HepG2 (cell line): ENCODE measurements at regions not wholly inside any gene's neighbourhood (a gene's known extent, or its start where the extent isn't known, plus 50 kb on each side); places are given as distances from the start of the nearest gene placed in this dataset.

Experiments
- ATAC-seq: fragments of 200-7000 bp; cut with Tn5 transposase; 3 replicates; pipeline ENCODE4 v1.9.1; 2020; ENCODE audit warnings: mild to moderate bottlenecking, moderate library complexity
- BruUV-seq: library from RNA; stranded (reverse); fragments of 400-500 nt; replicated peaks from 2 replicates; lab custom pipeline; 2021; lab: Mats Ljungman, UMichigan
- CTCF ChIA-PET: fragments of 300-600 bp; formaldehyde crosslinking; extraction: SDS; loops from one replicate; lab custom pipeline; 2021; ENCODE audit warnings: low total read pairs, inconsistent platforms, low intra/inter-chr PET ratio; lab: Yijun Ruan, JAX
- POLR2A ChIA-PET: fragments of 350-600 bp; sonication (Branson Sonifier 250); formaldehyde crosslinking; loops from one replicate; lab custom pipeline; 2020; ENCODE audit warnings: antibody characterized with exemption, inconsistent platforms; lab: Yijun Ruan, JAX
- DNase-seq: peaks from one replicate; pipeline ENCODE4 v3.0.0-alpha.2; 2015; ENCODE audit warnings: low spot score
- FAIRE-seq: peaks from 3 replicates; lab custom pipeline; 2011; peaks lifted over from hg19 to GRCh38; lab: Jason Lieb, UNC
- H2AFZ ChIP-seq: one replicate; pipeline ENCODE4 v1.6.1; 2011; ENCODE audit warnings: low read length, inconsistent platforms
- H3K27ac ChIP-seq: fragments of 300-600 bp; 3 replicates; pipeline ENCODE4 v1.8.0; 2011; ENCODE audit warnings: mixed run types, mild to moderate bottlenecking, mixed read lengths, low read length, inconsistent platforms; ENCODE audit not compliant: insufficient read depth; ENCODE audit errors: extremely low read length
- H3K27me3 ChIP-seq, 2 experiments: fragments of 200-600 bp in 1 of 2; 2 replicates in 1 of 2; 3 replicates in 1 of 2; pipeline versions ENCODE4 v1.6.0 to v1.8.0; 2011; ENCODE audit warnings: low read length in 2 of 2, mild to moderate bottlenecking in 2 of 2, moderate library complexity in 2 of 2, inconsistent platforms in 1 of 2; ENCODE audit not compliant: insufficient read depth in 2 of 2, control insufficient read depth in 1 of 2
- H3K36me3 ChIP-seq, 2 experiments: fragments of 200-600 bp in 1 of 2; replicated peaks in 1 of 2; 2 replicates in 1 of 2; 3 replicates in 1 of 2; pipeline versions ENCODE4 v1.5.1 to v1.8.0; 2011; ENCODE audit warnings: low read length in 2 of 2, inconsistent platforms in 1 of 2; ENCODE audit not compliant: insufficient read depth in 2 of 2, control insufficient read depth in 1 of 2
- H3K4me1 ChIP-seq: 2 replicates; pipeline ENCODE4 v1.5.1; 2012; ENCODE audit warnings: low read length, inconsistent platforms; ENCODE audit not compliant: insufficient read depth
- H3K4me2 ChIP-seq: 2 replicates; pipeline ENCODE4 v1.6.0; 2011; ENCODE audit warnings: low read depth, low read length, inconsistent platforms
- H3K4me3 ChIP-seq, 3 experiments: fragments of 200-600 bp in 1 of 3; sonication (generic), shearing (Covaris generic) in 1 of 3; replicated peaks in 1 of 3; 2 replicates each; pipeline ENCODE4 v1.5.1; 2011 to 2016; ENCODE audit warnings: low read length in 3 of 3, inconsistent platforms in 2 of 3, low read depth in 2 of 3, mild to moderate bottlenecking in 2 of 3, control low read depth in 1 of 3, mixed read lengths in 1 of 3; ENCODE audit not compliant: insufficient read depth in 1 of 3
- H3K79me2 ChIP-seq: one replicate; pipeline ENCODE4 v1.6.1; 2011; ENCODE audit warnings: low read length, inconsistent platforms; ENCODE audit not compliant: insufficient read depth
- H3K9ac ChIP-seq: 2 replicates; pipeline ENCODE4 v1.6.0; 2011; ENCODE audit warnings: mild to moderate bottlenecking, low read depth, low read length, inconsistent platforms; ENCODE audit not compliant: insufficient read depth
- H3K9me3 ChIP-seq: 2 replicates; pipeline ENCODE4 v1.5.1; 2012; ENCODE audit warnings: mild to moderate bottlenecking, low read length
- H4K20me1 ChIP-seq: 2 replicates; pipeline ENCODE4 v1.6.0; 2011; ENCODE audit warnings: inconsistent platforms, mild to moderate bottlenecking, low read length, moderate library complexity; ENCODE audit not compliant: insufficient read depth
- CAMTA2 ChIP-seq: sonication (generic); formaldehyde crosslinking; IDR thresholded peaks from 2 replicates; pipeline ENCODE4 v1.4.0; 2020; ENCODE audit warnings: mild to moderate bottlenecking, missing genetic modification reagents, borderline replicate concordance
- CHD2 ChIP-seq: IDR thresholded peaks from 2 replicates; pipeline ENCODE4 v1.6.1; 2011; ENCODE audit warnings: low read depth, low read length, improper control_type of control experiment
- DR1 ChIP-seq: sonication (generic); formaldehyde crosslinking; IDR thresholded peaks from 2 replicates; pipeline ENCODE4 v1.8.0; 2021; ENCODE audit warnings: mild to moderate bottlenecking, missing genetic modification reagents, inconsistent platforms
- JUND ChIP-seq: sonication (generic); formaldehyde crosslinking; IDR thresholded peaks from 2 replicates; pipeline ENCODE4 v1.8.0; 2022; ENCODE audit warnings: mild to moderate bottlenecking, missing genetic modification reagents
- MBD4 ChIP-seq: IDR thresholded peaks from 2 replicates; pipeline ENCODE4 v1.6.1; 2012; ENCODE audit warnings: low read length, inconsistent platforms, borderline replicate concordance
- PHF8 ChIP-seq: sonication (generic); formaldehyde crosslinking; IDR thresholded peaks from 2 replicates; pipeline ENCODE4 v1.5.0; 2020; ENCODE audit warnings: missing genetic modification reagents
- SMAD1 ChIP-seq: sonication (generic); formaldehyde crosslinking; IDR thresholded peaks from 2 replicates; pipeline ENCODE4 v1.4.0; 2020; ENCODE audit warnings: missing genetic modification reagents, low read depth, mild to moderate bottlenecking, borderline replicate concordance
- ZNF326 ChIP-seq: sonication (generic); formaldehyde crosslinking; IDR thresholded peaks from 2 replicates; pipeline ENCODE4 v1.4.0; 2020; ENCODE audit warnings: missing genetic modification reagents, borderline replicate concordance
- ZNF670 ChIP-seq: sonication (generic); formaldehyde crosslinking; IDR thresholded peaks from 2 replicates; pipeline ENCODE4 v1.8.0; 2022; ENCODE audit warnings: mild to moderate bottlenecking, missing genetic modification reagents, borderline replicate concordance
- ZNF737 ChIP-seq: sonication (generic); formaldehyde crosslinking; IDR thresholded peaks from 2 replicates; pipeline ENCODE4 v1.5.0; 2020; ENCODE audit warnings: missing genetic modification reagents, mild to moderate bottlenecking, borderline replicate concordance
- WGBS: methylation state at CpG from one replicate; pipeline ENCODE4 v1.1.6; 2017; ENCODE audit warnings: low lambda C conversion rate; 5-methylcytosine and 5-hydroxymethylcytosine counted together
- in situ Hi-C: cut with HindIII; loops from 2 replicates; pipeline ENCODE4 v1.10.0; 2017; ENCODE audit warnings: low pct_unique_long_range_greater_than_20kb; ENCODE audit not compliant: extremely low pct_ligation_motif_present
- intact Hi-C: fragments of 100-400 bp; cut with micrococcal nuclease; formaldehyde crosslinking; loops from one replicate; pipeline ENCODE4 v1.10.0; 2022; ENCODE audit not compliant: unreplicated experiment
- TF ChIP-seq, protein P1 (sequence below): sonication (generic); formaldehyde crosslinking; IDR thresholded peaks from 2 replicates; pipeline ENCODE4 v1.4.0; 2020; ENCODE audit warnings: mild to moderate bottlenecking, missing genetic modification reagents
- TF ChIP-seq, protein P2 (sequence below): sonication (generic); formaldehyde crosslinking; IDR thresholded peaks from 2 replicates; pipeline ENCODE4 v1.4.0; 2020; ENCODE audit warnings: mild to moderate bottlenecking, low read depth, missing genetic modification reagents

DNA sequence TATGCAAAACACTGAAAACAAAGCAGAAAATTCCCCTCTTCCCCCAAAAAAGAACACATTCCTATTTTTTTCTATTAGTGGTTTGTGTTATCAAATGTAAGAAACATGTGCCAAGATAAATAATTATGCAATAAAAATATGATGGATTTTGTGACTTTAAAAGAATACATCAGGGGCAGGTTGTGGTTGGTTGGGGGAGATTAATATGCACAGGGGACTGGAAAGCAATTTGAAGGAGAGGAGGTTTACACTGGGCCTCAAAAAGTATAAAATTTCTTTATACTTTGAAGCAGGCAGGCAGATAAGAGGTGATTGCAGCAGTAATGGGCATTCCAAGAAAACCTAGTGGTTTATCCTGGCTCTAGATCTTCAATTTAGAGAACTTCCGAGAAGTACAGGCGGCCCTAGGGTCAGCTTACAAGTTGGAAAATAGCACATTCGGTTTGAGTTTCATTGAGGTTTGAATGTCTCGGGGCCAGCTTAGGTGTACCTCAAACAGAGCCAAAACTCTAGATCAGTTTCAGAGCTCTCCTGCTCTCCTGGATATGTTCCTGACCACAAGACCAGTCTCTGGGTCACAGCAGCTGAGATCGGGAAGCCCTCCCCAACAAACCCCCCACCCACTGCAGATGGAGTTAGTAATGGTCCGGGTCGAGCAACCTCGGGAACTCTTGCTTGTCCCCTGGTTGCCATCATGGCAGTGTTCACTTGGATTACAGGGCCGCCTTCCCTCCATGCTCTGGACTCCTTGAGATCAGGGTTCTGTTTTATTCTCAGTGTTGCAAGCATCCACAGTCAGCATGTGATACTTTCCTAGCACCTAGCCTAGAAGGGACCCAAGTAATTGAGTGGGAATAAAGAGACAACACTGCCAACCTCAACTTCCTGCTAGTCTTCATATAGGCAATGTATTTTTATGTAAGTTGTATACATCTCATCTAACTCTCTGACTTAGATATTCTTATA lies 112.1 kb upstream of the DDIT4L start (continued):
- TF ChIP-seq ZNF326 (CRISPR knock-in tag) (no peak), PHF8 (no peak)

DNA sequence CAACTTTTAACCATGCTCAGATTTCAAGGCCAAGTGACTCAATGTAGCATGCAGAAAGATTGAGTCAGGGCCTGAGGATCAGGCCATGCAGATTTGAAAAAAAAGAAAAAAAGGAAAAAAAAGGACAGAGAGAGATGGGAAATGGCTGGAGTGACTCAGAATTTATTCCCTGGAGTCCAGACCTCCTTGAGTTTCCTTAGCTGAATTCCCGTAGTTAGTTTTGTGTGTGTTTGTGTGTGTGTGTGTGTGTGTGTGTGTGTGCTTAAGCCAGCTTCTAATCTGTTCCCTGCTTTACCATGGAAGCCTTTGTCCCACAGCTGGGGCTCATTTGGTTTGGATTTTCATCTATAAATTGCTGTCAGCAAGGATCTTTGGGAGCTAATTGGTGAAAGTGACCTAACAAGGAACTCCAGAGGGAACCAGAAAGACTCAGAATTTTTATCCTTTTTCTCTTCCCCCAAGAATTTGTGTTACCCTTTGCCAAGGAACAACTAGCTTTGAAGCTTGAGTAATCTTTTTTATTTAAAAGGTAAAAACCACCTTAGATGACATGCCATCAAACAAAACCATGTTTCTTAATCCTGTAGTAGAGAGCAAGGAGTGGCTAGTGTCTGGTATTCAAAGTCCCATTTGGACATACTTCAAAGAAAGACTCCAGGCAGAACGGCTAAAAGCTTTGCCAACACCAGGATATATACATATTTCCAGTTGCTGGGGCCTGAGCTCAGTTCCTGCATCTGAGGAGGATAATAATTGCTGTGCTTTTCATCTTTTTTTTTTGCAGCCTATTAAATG lies 109.0 kb upstream of the DDIT4L start:
- Histone ChIP-seq H3K4me3 (no peak overlapping the region), H3K79me2 (no peaks in the 10 kb centered on the region), H3K4me1 (no peaks in the 10 kb centered on the region), H2AFZ (no peak overlapping the region), H3K4me2 (no peak overlapping the region), H3K36me3 (no peaks in the 10 kb centered on the region), H3K27me3 (no peaks in the 10 kb centered on the region), H4K20me1 (no peaks in the 10 kb centered on the region), H3K9ac (no peak overlapping the region), H3K27ac (no peak overlapping the region), H3K9me3 (no peaks in the 10 kb centered on the region)
- 0% methylated on average over 2 of the region's 2 CpGs for WGBS
- intact Hi-C loops, result no loop called here
- CTCF ChIA-PET, result no interaction called here
- BruUV-seq, result no TSS peak
- POLR2A ChIA-PET, result no interaction called here
- ATAC-seq, result no peak
- in situ Hi-C loops, result no loop called here
- FAIRE-seq, result no peak
- no peak for DNase-seq
- TF ChIP-seq JUND (CRISPR knock-in tag) (no peak), CAMTA2 (no peak), MBD4 (no peak), ZNF670 (CRISPR knock-in tag) (no peak), SMAD1 (CRISPR knock-in tag) (no peak), DR1 (no peak), CHD2 (no peak), ZNF737 (CRISPR knock-in tag) (no peak)
- TF ChIP-seq, protein P1, sequence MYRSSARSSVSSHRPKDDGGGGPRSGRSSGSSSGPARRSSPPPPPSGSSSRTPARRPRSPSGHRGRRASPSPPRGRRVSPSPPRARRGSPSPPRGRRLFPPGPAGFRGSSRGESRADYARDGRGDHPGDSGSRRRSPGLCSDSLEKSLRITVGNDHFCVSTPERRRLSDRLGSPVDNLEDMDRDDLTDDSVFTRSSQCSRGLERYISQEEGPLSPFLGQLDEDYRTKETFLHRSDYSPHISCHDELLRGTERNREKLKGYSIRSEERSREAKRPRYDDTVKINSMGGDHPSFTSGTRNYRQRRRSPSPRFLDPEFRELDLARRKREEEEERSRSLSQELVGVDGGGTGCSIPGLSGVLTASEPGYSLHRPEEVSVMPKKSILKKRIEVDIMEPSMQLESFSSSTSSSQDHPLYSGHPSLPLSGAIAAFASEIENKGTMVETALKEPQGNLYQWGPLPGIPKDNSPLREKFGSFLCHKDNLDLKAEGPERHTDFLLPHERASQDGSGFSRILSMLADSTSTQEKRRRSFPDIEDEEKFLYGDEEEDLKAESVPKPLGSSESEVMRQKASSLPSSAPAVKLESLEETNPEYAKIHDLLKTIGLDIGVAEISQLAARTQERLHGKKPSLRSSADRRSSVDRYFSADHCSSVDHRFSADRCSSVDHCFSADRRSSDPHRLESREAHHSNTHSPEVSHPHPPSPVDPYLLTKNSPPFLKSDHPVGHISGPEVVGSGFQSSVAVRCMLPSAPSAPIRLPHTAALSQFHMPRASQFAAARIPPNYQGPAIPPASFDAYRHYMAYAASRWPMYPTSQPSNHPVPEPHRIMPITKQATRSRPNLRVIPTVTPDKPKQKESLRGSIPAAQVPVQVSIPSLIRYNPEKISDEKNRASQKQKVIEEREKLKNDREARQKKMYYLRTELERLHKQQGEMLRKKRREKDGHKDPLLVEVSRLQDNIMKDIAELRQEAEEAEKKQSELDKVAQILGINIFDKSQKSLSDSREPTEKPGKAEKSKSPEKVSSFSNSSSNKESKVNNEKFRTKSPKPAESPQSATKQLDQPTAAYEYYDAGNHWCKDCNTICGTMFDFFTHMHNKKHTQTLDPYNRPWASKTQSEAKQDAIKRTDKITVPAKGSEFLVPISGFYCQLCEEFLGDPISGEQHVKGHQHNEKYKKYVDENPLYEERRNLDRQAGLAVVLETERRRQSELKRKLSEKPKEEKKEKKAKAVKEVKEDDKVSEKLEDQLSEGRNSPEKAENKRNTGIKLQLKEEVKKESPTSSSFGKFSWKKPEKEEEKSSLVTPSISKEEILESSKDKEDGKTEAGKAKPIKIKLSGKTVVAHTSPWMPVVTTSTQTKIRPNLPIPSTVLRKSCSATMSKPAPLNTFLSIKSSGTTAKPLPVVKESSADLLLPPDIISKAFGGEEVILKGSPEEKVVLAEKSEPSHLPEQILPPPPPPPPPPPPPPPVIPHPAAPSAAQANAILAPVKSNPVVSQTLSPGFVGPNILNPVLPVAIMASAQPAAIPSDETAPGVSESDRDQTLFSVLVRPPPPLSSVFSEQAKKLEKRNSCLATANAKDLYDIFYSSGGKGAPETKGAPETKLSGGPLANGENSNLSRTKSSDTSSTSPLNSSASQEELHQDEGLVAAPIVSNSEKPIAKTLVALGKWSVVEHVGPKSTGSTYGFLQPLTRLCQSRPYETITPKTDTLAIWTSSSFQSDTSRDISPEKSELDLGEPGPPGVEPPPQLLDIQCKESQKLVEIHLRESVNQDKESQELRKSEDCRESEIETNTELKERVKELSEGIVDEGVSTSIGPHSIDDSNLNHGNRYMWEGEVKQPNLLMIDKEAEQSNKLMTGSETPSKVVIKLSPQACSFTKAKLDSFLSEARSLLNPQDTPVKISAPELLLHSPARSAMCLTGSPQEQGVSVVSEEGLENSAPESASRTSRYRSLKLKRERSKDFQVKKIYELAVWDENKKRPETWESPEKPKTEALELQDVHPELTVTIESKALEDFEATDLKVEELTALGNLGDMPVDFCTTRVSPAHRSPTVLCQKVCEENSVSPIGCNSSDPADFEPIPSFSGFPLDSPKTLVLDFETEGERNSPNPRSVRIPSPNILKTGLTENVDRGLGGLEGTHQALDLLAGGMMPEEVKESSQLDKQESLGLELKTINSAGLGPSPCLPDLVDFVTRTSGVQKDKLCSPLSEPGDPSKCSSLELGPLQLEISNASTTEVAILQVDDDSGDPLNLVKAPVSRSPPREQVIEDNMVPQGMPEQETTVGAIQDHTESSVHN (CRISPR knock-in tag), result no peak
- TF ChIP-seq, protein P2, sequence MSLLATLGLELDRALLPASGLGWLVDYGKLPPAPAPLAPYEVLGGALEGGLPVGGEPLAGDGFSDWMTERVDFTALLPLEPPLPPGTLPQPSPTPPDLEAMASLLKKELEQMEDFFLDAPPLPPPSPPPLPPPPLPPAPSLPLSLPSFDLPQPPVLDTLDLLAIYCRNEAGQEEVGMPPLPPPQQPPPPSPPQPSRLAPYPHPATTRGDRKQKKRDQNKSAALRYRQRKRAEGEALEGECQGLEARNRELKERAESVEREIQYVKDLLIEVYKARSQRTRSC (CRISPR knock-in tag), result no peak
